HG03045 (cell line): ENCODE measurements at regions not wholly inside any gene's neighbourhood (a gene's known extent, or its start where the extent isn't known, plus 50 kb on each side); places are given as distances from the start of the nearest gene placed in this dataset.
"Not testable (repeated sequence)": the region's sequence is repeated elsewhere in the genome, so short reads cannot be mapped to it uniquely, and the experiment has no call there.

Experiments
- ATAC-seq: cut with Tn5 transposase; IDR thresholded peaks from one replicate; pipeline ENCODE4 v1.9.1; 2021; ENCODE audit warnings: mild to moderate bottlenecking, moderate library complexity; ENCODE audit not compliant: unreplicated experiment

DNA sequence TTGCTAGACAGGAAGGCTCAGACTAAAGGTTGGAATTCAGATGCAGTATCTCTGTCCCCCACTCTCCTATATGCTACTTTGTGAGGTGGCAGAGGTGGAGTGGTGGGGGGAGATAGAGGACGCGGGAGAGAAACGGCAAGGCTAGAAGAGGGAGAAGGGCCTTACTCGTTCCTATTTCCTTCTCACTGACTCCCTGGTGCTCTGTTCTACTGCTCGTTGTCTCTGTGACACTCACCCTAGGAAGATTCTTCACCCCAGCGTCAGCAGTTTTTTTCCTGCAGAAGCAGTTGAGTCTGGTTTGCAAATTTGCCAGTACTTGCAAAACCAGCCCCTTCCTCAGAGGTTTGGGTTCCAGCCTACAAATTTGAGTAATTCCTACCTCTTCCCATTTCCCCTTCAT, 801.1 kb upstream of the SLC35B3 start:
- ATAC-seq: no peak

DNA sequence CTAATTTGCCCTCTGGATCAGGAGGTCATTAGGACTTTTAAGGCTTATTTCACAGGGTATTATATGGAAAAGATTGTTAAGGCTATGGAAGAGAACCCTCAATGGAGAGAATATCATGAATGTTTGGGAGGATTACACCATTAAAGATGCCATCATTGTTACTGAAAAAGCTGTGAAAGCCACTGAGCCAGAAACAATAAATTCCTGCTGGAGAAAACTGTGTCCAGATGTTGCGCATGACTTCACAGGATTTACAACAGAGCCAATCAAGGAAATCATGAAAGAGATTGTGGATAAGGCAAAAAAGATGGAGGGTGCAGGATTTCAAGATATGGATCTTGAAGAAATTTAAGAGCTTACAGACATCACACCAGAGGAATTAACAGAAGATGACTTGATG, 798.3 kb upstream of the SLC35B3 start:
- no peak for ATAC-seq

DNA sequence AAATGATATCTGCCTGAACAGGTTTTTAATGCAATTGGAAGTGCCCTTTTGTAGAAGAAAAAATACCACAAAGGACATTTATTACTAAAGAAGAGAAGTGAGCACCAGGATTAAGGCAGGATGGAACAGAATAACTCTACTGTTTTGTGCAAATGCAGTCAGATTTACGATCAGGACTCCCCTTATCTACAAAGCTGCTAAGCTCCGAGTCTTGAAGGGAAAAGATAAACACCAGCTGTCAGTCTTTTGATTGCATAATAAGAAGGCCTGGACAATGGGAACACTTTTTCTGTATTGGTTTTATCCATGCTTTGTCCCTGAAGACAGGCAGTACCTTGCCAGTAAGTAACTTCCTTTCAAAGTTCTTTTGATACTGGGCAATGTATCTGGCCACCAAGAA, 797.9 kb upstream of the SLC35B3 start:
- no peak for ATAC-seq

DNA sequence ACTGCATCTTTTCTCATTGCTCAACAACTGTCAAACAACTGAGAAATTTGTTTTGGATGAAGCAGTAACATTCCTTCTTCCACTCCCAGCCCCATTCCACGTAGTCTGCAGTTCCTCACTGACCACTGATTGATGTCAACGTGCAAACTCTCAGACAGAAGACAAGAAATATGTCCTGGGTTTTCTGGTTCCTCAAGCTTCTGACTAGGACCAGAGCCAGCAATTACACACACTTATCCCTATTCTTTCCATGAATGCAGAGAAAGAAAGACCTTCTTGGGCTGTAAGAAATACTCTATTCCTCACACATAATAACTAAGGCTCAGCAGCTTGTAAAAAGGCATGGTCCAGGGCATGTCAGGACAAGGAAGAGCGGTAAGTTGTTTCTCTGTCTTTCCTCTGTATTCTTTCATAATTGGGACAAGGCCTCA, 790.1 kb upstream of the SLC35B3 start:
- no peak for ATAC-seq

DNA sequence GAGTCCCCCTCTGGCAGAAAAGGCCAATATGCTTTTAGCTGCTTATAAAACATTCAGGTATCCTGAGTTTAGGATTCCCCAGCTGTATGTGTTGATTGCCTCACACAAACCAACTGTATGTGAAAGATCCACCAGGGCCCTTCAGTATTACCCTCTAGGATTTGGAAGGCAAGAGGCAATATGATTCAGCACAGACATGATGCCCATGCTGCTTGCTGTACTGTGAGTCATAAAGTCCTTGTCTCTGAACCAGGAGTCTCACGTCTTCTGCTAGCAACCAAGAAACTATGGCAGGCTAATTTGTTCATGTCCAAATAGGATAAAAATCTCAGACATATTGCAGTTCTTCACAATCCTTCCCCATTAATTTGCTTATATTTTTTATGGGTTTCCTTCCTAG, 789.2 kb upstream of the SLC35B3 start:
- no peak for ATAC-seq

DNA sequence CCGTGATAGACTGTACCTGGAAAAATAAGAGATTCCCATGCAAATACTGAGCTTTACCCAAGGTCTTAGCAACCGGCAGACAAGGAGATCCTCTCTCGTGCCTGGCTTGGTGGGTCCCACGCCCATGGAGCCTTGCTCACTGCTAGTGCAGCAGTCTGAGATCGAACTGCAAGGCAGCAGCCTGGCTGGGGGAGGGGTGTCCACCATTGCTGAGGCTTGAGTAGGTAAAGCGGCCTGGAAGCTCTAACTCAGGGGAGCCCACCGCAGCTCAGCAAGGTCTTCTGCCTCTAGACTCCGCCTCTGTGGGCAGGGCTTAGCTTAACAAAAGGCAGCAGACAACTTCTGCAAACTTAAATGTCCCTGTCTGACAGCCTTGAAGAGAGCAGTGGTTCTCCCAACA, 778.4 kb upstream of the SLC35B3 start:
- not testable (repeated sequence) for ATAC-seq

DNA sequence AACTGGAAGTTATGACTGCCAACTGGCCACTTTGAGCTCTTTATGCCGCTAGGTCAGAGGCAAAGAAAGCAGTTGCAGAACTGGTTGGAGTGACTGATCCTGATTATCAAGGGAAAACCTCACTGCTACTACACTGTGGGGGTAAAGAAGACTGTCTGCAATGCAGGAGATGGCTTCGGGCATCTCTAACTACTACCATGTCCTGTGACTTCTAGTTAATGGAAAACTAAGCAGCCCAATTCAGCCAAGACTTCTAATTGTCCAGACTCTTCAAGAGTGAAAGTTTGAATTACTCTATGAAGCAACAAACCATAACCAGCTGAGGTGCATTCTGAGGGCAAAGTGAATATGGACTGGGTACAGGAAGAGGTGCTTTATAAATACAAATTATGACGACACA, 773.6 kb upstream of the SLC35B3 start:
- ATAC-seq: no peak

DNA sequence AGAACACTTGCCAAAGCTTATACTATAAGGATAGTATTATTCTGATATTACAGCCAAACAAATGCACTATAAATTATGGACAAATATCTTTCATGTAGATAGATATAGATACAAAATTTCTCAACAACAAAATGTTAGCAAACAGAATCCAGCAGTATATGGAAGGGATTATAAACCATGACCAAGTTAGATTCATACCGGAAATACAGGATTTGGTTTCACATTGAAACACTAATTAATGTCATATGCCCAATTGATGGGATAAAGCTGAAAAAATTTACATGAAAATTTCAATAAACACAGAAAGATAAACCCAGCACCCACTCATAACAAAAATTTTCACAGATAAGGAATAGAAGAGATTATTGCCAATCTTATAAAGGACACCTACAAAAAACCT, 770.3 kb upstream of the SLC35B3 start:
- no peak for ATAC-seq

DNA sequence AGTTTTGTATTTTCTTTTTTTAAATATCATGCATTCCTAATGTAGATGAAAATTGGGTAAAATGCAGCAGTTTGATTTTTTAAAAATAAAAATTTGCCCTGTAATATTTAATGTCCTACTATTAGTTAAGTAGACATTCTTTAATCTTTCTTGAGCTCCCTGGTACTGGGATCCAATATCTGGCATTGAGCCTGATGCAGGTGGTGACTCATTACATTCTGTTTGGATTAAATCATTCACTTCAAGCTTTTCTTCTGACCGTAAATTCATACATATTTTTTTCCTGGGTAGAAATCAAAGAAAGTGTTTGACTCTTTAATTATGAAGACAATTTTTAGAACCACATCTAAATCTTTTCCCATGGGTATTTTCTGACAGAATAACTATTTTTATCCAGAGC, 768.8 kb upstream of the SLC35B3 start:
- ATAC-seq: no peak

DNA sequence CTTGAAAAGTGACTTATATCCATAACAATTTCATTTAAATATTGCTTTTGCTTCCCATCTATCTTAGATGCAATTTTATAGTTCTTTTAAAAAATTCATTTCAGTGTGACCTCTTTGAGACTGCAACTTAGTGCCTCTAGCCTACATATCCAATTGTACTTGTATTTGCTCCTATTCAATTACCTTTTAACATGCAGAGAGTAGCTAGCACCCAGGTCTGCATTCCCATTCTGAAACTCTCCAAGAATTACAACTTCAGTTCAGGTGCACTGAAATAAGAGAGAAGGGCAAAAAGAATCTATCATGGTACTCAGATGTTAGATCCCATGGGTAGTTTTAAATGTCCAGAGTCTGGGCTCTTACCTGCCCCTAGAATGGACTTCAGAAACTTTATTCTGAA, 765.4 kb upstream of the SLC35B3 start:
- no peak for ATAC-seq

DNA sequence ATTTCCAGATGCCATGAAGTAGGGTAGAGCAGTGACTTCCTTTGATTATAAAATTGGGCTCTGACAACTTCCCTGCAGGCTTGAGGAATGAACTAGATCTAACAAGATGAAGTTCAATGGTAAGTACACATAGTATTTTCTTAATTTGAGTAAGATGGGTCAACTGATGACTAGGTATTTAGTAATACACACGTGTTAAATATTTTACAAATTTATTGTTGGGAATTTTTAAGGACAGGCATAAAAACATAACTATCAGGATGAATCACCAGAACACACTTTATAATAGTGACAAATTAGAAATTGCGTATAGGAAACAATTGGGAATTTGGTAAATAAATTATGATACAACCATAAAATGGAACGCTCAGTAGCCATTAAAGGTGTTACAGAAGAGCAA, 762.4 kb upstream of the SLC35B3 start:
- ATAC-seq: no peak

DNA sequence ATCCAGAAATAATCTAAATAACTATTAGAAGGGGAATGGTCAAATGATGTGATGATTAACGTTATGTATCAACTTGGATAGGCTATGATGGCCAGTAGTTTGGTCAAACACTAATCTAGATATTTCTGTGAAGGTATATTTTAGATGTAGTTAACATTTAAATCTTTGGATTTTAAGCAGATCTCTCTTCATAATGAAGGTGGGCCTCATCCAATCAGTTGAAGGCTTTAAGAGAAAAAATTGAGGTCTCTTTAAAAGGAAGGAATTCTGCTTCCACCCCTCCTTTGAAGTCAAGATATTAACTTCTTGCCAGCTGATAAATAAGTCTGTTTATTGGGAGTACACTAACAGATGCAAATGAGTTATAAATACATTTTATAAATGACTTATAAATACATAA, 760.0 kb upstream of the SLC35B3 start:
- no peak for ATAC-seq

DNA sequence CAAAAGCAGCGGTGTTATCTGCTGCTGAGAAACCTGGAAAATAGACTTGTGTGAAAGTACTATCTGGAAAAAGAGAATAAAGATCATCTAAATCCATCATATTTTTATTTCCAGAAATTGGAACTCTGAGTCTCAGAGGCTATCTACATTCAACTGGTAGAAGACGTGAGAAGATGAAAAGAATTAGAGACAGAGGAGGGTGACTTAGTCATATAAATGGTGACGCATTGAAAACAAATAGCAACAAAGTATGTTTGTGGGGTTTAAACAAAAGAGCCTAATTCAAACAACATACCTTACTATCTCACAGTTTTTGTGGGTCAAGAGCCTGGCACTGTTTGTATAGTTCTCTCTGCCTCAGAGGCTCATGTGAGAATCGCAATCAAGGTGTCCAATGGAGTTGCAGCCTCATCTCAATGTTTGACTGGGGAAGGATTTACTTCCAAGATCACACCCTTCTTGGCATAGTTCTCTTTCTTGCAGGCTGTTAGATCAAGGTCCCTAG, 757.1 kb upstream of the SLC35B3 start:
- ATAC-seq: no peak

DNA sequence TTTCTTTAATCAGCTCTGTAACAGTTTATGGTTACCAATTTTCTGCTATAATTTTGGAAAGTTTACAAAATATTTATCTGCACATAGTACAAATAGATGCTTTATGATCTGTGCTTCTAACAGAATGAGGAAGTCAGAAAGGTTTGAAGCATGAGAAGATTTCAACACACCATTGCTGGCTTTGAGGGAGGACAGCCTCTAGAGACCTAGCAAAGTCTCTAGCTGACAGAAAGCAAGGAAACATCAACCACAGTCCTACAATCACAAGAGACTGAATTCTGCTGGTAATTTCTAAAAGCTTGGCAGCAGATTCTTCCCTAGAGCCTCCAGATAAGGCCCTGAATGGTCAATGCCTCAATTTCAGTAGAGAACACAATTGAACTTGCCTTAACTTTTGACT, 750.8 kb upstream of the SLC35B3 start:
- no peak for ATAC-seq

DNA sequence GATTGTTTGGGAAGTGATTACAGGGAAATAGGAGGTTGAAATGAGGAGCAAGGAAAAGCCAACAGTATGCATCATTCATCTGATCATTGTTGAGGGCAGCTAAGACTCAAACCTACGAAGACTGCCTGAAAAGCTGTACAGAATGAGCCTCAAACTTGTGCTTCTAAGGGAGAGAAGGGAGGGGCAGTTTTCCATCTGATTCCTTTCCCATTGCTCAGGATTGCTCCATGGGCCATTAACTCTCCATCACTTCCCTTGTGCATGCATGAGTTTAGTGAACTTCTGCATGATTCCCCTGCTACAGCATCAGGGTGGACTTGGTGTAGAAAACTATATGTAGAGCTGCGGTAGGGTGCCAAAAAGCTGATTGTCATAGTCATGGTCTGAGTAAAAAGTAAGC, 742.7 kb upstream of the SLC35B3 start:
- no peak for ATAC-seq

DNA sequence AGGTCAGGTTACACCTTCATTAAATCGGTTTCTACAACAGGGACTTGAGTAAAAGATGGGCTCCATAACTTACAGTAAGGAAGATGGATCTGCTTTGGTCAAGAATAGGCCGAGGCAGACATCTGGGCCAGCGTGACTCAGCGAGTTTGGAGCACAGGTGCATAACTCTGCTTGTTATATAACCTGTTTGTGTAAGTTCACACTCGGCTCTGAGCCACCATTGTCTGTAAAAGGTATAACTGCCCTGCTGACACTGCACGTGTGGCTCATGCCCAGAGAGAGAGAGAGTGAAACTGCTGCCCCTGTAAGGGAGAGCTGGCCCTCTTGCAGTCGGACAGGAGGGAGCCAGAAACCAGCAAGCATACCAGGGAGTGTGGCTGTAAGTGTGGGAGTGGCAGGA, 737.9 kb upstream of the SLC35B3 start:
- ATAC-seq: no peak

DNA sequence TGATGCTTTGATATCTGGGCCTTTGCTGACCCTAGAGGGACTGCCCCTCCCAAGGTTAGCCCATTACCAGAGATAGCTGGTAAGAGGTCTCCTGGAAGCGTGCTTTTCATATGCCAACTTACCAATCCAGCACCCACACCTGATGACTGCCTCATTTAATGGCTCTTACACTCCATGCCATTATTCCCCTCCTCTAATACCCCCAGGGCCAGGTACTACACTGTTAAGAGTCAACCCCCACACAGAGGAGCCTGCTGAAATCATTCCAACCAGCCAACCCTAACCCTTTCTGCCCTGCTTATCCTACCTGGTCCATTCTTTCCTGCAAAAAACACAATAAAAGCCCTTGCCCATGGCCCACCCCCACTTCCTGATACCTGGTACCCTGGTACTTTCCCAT, 736.8 kb upstream of the SLC35B3 start:
- no peak for ATAC-seq

DNA sequence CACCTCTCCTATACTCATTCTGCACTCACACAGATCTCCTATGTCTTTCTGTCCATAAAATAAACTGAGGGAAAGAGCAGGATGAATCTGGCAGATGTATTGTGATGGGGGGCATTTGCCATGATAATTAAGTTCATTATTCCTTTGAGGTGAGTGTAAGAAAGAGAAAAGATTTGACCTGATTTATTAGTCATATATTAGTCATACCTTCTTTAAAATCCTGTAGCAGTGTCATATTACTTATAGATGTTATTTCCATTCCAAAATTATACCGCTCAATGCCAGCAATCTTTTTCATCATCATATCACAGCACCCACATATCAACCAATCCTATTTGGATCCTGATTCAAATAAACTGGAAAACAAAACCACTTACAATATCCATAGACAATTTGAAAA, 733.3 kb upstream of the SLC35B3 start:
- no peak for ATAC-seq

DNA sequence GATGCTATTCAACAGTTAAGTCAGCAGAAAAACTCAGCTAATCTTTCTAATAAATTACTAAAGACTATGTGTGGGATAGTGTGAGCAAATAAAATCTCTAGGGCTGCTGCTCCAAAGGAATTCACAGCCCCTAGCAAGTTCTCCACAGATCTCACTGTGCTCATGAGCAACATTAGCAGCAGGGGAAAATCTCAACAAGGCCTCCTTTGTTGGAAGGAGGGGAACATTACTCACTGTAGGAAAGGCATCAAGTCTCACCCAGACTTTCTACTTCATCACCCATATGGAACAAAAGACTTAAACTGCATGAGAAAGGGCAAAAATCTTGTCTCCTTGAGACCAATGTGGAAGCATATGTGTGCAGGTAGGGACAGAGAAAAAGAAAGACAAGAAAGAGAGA, 726.4 kb upstream of the SLC35B3 start:
- no peak for ATAC-seq

DNA sequence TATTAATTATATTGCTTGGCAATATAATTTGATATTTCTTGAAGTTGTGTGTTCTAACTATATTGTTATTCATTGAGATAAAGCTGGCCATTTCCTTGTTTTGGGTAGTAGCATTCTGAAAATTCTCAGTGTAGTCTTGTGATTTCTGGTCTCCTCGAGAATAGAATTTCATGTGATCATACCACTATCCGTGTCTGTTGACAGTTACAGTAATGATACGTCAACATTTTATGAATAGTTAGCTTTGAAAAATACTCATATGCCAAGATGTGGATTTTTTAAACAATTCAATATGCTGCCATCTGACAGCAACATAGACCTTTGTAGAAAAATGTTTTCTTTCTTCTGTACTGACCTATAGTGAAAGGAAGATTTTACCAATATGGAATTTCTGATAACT, 723.7 kb upstream of the SLC35B3 start:
- ATAC-seq: no peak

DNA sequence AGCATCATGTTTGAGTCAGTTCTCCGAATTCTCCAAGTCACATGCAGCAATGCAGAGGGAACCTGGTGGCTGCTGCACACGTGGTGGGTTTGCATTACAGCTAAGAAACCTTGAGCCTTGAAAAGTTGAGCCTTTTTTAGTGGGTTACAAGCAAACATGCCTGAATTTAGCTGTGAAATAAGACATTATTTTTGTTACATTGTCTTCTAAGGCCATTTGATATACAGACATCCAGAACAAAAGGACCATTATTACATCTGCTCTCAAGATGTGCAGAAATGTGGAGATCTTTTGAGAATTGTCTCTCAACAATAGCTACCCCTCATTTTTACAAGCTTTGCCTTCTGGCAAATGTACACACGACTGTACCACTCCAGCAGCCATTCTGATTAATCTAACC, 720.5 kb upstream of the SLC35B3 start:
- ATAC-seq: no peak

DNA sequence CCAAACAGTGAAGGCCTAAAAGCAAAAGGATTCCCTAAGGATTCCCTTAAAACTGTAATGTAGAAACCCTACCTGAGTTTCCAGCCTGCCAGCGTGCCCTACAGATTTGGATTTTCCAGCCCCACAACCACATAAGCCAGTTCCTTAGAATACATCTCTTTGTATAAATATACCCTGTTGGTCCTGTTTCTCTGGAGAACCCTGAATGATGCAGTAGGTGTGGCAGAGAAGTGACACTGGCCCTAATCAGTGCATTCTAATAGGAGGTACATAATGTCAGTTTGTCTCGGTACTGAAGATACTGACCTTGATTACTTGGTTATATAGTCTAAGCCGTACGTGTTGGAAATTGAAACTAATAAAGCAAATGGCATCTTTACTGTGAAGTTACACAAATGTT, 707.8 kb upstream of the SLC35B3 start:
- ATAC-seq: no peak

DNA sequence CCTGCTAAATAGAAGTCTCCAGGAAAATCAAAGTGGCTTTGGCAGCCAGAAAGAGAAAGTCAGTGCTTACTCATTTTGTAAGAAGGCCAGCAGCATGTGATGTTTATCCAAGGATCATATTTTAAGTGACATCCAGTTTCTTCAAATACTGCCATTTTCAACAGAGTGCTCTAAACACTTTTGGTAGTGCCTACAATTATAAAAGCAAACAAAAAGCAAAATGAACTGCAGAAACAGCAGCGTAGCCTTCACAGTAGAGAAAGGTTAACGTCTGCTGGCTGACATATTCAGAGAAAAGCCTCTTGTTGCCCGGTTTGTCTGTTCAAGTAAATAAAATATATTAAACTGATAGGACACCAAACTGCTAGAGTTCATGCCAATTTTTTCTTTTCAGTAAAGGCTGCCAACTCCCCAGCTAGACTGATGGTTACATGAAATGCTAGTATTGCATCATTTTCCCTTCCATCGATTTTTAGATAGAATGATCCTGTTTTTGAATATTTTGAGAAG, 705.7 kb upstream of the SLC35B3 start:
- ATAC-seq: no peak

DNA sequence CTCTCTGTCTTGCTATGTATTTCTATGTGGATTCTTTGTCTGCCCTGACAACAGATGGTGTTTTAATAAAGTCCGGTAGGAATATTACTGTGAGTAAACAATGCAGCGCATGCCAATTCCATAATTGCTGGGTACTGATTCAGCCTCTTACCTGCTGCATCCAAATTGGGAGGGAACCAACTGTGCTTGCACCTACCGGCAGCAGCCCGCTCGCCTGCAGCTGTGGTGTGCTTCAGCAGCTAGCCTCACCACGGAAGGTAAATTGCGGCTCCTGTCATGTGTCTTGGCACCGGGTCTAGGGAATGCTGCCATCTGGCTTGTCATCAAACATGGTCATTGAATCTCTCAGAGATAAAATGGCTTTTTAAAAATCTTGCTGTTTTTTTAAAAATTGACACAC, 704.8 kb upstream of the SLC35B3 start:
- ATAC-seq: no peak
